Midbrain (tissue), 1 donor: ENCODE measurements at regions not wholly inside any gene's neighbourhood (a gene's known extent, or its start where the extent isn't known, plus 50 kb on each side); places are given as distances from the start of the nearest gene placed in this dataset.
"Not testable (repeated sequence)": the region's sequence is repeated elsewhere in the genome, so short reads cannot be mapped to it uniquely, and the experiment has no call there.

Source experiments
- DNase-seq: peaks from one replicate; lab custom pipeline; 2025; lab: John Stamatoyannopoulos, UW

DNA sequence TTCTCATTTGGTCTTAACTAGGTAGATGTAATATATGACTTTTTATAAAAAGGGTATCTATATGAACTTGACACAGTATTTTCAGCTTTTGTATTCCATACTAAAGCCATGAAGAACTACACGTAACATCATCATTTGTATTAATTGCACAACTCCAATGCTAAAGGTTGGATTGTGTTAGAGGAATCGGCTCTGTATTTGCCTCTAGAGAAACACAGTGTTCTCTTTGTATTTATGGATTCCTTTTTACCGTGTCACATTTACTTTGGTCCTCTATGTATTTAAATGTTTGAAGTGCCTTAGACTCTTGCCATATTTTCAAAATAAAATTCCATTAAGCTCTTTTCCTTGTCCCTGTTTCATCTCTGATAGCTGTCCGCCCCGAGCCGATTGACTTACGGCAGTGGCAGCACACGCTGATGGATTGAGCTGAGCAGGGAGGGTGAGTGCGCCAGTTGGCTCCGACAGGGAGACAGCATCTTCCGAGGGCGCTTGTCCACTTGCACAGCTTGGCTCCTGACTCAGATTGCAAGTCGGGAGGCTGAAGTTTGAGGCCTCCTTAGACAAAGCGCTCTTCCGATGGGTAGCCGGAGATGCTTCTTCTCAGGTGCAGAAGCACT, 95.6 kb upstream of the DMRT1 start:
- no peak for DNase-seq

DNA sequence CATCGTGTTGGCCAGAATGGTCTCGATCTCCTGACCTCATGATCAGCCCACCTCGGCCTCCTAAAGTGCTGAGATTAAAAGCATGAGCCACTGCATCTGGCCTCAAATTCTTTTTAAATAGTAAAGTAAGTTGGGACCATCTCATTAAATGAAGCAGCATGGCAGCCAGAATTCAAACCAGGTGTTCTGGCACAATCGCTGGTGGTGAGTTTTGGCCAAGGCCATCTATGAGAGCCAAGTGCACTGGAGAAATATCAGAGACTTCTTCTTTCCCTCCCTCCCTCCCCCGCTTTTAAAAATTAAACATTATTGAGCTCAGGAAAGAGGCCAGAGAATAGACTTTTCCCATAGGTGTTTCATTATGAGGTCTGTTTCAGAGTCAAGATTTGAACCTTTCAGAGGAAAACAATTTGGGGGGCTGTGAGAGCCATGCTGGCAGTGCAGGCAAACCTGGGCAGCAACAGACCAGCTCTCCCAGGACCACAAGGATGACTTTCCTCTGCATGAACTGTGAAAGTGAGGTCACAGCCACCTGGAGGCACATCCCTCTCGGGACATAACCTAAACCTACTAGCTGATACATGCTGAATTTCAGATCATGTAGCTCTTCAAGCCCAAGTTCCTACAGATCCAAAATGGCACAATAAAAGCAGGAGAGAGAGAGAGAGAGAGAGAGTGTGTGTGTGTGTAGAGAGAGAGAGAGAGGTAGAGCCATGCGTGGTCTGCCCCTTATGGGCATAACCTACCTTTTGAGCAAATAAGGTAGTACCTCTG, 94.6 kb upstream of the DMRT1 start:
- DNase-seq = no peak

DNA sequence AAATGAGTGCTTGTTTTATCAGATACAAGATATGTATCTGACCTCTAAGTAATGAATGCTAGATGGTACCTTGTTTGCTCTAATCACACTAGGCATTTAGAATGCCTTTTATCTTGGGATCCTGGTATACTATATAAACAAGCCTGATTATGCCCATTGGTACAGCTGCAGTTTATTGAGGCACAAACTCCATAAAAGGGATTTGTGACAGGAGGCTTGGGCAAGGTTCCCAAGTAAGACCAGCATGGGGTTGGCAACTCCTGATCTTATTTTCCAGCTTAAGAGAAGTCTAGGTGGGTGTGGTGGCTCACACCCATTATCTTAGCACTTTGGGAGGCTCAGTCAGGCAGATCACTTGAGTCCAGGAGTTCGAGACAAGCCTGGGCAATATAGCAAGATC, 93.9 kb upstream of the DMRT1 start:
- DNase-seq = no peak

DNA sequence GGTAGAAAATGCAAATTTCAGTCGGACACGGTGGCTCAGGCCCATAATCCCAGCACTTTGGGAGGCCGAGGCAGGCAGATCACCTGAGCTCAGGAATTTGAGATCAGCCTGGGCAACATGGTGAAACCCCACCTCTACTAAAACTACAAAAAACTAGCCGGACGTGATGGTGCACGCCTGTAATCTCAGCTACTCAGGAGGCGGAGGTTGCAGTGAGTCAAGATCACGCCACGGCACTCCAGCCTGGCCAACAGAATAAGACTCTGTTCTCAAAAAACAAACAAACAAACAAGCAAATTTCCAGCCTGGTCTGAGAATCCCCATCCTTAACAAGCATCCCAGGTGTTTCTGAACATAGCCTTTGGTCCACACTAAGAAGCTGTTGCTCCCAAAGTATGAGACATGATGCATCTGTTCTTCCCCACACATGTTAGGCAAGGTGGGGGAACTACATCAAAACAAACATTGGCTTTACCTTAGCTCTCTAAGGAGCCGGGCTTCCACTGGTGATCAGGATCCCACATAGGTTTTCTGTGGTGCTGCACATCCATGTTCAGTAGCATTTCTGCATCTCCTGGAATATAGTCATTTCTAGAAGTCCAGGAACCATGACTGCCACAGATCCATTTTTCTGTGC, 92.5 kb upstream of the DMRT1 start:
- DNase-seq = no peak

DNA sequence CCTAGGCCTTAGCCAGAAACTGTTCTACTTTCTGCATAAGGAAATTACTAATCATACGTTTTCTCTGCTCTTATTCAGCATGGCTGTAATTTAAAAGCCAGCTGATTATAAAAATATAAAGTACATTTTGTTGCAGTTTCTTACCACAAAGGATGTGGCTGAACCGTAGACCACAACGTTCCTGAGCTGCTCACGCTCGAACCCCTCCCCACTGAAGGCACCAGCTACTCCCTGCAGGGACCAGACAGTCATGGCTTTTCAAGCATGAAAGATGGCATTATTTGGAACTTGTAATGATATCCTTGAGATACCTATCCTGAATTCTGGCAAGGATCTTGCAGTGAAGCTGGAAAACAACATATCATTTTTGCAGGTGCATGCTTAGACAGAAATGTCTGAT, 91.8 kb upstream of the DMRT1 start:
- DNase-seq = no peak

DNA sequence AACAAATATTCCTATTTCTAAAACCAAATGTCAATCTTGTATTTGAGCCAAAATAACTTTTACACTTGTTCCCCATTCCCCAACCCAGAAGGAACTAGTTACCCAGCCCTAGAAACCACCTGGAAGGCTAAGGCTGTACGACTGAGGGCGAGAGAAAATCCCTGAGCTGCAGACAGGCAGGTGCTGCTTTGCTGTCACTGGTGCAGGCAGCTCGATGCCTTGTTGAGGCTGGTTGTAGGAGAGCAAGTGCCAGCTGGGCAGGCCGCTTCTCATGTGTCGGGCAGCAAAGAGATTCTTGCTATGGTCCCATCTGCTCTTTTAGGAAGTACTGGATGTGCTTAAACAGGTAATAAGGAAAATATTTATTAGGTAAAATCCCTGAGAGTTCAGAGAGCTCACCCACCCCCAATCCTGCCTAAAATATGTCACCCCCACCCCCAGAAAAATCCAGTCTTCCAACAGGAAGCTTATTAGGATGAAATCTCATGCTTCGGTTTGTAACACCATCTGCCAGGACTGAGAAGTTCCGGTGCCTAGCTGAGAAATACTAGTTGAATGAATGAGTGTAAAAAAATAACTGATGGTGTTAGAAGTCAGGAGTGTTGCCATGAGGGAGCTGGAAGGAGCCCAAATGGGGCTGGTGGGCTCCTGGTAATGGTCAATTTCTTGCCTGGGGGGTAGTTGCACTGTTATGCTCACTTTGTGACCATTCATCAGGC, 91.1 kb upstream of the DMRT1 start:
- DNase-seq = no peak

DNA sequence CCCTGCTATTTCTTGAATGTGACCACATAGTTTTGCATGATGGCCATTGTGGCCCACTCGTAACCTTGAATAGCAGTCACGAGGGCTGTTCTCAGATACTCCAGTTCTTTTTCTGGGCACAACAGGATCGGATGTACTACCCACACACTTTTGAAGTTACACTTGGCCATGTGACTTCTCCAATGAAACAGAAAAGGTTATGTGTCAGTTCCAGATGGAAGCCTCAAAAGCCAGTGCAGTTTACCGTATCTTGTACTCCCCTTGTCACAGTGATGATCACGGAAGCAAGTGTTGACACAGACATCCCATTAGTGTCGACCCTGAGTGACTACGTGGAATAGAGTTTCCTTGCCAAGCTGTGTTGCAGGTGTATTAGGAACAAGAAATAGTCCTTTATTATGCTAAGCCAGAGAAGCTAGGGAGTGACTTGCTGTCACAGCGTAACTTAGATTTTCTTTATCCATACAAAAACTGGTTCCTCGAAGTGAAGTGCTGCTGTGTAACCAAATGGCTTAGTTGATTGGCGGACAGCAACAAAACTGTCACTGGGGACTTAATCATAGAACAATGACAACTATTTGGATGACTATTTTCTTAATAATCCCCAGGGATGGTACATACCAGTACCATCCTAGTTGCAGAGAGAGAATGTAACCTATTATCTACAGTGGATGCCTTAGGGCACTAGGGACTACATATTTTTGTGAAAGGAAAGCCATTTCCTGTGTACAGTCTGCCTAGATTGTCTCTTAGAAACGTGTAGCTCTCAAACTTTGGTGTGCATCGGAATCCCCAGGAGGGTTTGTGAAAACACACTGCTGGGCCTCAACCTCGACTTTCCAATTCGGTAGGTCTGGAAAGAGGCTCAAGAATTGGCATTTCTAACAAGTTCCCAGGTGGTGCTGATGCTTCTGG, 90.1 kb upstream of the DMRT1 start:
- no peak for DNase-seq

DNA sequence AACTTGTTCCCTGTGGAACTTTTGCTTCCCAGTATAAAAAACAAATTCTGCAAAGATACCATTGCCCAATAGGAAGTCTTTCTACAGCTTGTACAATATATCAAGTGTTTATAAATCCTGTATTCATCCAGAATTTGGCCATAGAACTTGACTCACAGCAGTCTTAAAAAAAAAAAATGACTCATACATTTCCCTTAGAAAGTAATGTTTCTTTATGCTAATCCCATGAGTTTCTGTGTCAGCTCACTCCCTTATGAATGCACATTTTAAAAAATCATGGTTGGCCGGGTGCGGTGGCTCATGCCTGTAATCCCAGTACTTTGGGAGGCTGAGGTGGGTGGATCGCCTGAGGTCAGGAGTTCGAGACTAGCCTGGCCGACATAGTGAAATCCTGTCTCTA, 89.3 kb upstream of the DMRT1 start:
- DNase-seq = no peak

DNA sequence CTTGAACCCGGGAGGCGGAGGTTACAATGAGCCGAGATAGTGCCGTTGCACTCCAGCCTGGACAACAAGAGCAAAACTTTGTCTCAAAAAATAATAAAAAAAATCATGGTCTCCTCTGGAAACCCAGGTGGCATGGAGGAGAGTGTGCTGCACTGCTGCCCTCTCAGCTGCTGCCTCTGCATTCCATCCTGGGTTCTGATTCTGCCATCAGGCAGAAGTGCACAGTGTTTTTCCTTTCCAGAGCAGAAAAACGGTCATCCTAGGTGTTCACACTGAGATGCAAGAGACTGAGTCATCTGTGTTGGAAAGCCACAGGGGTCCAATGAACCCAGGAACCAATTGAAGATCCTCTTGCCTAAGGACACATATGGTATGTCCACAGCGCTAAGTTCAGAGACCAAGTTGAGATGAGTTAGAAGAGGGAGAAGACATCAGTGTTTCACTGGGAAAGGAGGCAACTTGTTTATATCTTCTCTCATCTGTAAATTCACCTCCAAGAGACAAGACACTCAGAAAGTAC, 88.8 kb upstream of the DMRT1 start:
- no peak for DNase-seq

DNA sequence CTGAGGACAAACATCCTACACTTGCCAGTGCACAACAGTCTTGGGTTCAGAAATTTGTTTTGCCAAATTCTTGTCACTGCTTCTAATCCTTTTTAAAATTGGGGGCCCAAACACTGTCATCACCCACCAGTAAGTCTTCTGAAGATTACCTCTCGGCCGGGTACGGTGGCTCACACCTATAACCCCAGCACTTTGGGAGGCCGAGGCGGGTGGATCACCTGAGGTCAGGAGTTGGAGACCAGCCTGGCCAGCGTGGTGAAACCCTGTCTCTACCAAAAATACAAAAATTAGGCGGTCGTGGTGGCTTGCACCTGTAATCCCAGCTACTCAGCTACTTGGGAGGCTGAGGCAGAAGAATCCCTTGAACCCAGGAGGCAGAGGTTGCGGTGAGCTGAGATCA, 87.8 kb upstream of the DMRT1 start:
- DNase-seq = not testable (repeated sequence)

DNA sequence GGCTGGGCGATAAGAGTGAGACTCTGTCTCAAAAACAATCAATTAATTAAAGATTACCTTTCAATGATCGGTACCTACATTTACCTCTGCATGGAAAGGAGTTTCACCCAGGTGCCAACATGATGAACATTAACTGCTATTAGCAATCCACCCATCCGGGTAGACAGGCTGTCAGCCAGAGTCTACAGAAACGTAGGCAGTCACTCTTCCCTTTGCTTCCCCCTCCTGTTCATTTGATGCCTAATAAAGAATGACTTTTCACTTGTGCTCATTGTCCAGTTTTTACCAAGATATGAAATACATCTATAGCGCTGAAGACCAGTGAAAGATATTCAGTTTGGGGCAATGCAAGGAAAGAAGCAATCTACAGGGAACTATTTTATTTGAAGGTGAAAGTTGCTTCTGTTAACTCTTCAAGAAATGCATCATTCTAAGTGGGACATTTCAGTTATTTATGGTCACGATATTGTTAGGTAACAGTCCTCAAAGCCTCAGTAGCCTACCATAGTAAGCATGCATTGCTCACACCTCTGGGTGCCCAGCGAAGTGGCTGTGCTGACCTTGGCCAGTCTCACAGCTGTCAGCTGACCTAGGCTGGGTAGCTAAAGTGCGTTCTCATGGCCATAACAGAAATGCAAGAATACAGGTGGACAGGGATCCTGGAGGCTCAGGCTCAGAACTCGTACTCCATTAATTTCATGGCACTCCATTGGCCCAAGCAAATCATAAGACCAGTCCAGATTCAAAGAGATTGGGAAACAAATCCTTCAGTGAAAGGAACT, 87.2 kb upstream of the DMRT1 start:
- DNase-seq = no peak

DNA sequence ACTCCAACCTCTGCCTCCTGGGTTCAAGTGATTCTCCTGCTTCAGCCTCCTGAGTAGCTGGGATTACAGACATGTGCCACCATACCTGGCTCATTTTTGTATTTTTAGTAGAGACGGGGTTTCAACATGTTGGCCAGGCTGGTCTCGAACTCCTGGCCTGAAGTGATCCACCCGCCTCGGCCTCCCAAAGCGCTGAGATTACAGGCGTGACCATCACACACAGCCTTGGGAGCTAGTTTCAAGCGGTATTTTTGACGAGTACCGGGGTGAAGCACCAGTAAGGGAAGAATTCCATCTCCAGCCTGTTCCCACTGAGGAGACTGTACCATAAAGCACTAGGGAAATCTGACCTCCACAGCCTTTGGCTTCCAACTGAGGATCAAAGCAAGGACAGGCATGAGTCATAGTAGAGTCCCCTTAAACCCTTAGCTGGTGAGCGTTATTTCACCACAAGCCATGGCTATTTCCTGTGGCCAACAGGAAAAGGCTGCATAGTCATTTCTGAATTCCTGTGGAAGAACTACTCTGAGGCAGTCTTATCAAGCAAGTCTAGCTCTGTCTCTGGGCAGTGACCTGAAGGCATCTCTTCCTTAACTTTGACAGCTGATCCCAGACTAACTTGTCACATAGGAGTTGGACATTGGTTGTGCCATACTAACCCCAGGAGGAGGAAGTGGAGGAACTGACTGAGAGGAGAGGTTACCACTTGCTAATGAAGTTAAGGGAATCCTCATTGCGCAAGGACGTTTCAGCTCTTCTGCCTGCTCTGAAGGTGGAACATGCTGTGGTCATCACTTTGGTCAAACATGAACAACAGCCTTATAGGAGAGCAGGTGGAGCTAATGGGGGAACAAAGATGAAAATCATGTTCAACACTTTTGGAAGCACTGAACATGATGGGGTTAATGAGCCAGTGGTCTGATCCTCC, 85.8 kb upstream of the DMRT1 start:
- DNase-seq = no peak

DNA sequence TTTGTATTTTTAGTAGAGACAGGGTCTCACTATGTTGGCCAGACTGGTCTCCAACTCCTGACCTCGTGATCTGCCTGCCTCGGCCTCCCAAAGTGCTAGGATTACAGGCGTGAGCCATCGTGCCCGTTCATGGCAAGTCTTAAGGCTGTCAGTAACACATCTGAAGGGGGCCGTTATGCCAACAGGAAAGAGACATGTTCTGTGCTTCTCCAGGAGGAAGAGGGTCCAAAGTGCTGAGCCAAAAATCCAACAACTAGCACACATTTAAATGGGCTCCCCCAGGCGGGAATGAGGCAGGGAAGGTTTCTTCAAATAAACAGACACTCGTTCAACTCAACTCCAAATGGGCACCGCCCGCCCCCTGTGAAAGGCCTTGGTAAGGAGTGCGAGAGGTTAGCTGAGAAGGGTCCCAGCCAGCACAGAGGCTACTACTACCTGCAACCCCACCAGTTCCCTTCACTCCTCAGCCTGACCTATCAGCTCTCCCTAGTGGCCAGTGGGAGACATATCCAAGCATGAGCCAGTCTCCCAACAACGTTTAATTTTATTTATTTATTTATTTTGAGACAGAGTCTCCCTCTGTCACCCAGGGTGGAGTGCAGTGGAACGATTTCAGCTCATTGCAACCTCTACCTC, 84.1 kb upstream of the DMRT1 start:
- peak; percentile 25 for DNase-seq

DNA sequence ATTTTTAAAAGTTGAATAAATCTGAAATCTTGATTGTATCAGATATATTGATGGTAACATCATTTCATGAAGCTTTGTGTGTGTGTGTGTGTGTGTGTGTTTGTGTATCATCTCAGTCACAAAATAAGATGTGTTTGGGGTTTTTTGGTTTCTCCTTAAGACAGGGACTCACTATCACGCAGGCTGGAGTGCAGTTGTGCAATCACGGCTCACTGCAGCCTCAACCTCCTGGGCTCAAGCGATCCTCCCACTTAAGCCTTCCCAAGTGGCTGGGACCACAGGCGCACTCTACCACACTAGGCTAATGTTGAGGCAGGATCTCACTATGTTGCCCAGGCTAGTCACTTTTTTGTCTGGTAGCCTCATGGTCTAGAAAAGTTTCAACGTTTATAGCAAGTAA, 83.4 kb upstream of the DMRT1 start:
- no peak for DNase-seq

DNA sequence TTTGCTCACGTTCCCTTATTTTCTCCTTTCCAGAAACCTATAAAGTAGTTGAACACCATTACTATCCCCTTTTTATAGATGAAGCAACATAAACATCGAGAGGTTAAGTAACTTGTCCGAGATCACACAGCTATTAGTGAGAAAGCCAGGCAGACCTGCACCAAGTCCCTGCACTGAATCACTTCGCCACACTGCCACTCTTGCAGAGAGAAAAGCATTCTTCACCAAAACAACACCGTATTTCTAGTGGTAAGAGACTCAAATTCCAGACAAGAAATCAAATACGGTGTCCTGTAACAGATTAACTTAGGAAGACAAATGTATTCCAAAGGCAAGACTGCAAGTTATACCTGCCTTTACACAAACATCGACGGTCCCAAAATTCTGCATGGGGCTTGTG, 82.0 kb upstream of the DMRT1 start:
- DNase-seq = no peak

DNA sequence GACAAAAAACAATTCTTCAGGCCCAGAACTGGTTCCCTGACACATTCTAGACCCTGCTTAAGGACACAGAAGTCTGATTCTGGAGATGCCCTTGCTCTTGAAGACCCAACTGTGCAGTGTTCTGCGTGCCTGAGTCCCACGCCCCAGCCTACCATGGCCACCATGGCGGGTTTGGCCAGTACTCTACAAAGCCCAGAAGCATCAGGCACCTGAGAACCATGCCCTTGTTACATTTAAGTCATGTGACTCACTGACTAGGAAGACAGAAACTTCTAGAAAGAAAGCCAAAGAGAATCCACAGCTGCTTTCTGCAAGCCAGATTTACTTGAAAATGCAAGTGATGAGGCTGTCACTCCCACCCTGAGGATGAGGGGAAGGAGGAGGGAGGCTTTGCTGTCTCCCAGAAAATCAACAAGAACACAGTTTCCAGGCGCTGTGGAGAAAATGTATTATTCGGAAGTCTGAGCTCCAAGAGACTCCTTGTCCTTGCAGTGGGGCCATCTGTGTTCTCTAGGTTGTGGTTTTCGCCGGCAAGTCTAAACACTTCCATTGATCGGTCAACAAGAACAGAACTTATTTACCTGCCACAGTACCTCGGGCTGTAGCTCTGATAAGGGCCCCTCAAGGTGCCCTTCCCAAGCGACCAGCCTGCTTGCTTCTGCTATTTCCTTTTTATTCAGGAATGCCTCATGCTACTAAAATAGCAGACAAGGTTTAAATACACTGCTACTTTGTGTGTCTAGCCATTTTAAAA, 81.3 kb upstream of the DMRT1 start:
- no peak for DNase-seq

DNA sequence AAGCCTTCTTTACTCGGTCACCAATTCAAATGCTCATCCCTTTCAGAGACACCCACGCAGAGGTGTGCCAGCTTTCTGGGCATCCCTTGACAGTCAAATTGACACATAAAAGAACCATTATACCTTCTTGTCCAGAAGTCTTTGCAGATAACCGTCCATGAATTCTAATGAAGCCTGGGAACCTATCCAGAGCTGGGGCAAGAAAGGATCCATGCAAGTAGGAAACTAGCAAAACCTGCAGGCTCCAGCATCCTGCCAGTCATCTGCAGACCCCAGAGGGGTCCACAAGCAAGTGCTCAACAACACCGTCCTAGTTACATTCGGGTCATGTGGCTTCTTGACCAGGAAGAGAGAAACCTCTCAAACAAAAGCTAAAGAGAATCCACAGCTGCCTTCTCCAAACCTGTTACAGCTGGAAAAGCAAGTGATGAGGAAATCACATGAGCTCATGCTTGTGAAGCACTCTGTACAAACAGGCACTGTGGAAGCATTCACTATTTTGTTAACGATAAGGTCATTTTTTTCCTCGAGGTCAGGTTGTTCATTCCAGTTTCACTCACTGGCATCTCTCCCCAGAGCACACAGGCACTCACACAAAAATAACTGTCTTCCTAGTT, 80.2 kb upstream of the DMRT1 start:
- no peak for DNase-seq
